Activated effector memory CD4-positive, alpha-beta T cell treated with anti-CD3 and anti-CD28 coated beads, Interleukin-2, amount 50 U/mL, for 16 hours (primary cell): ENCODE measurements at regions not wholly inside any gene's neighbourhood (a gene's known extent, or its start where the extent isn't known, plus 50 kb on each side); places are given as distances from the start of the nearest gene placed in this dataset.
"Not testable (repeated sequence)": the region's sequence is repeated elsewhere in the genome, so short reads cannot be mapped to it uniquely, and the experiment has no call there.

ENCODE experiments used
- DNase-seq: peaks from one replicate; pipeline ENCODE4 v3.0.0-alpha.2; 2020

DNA sequence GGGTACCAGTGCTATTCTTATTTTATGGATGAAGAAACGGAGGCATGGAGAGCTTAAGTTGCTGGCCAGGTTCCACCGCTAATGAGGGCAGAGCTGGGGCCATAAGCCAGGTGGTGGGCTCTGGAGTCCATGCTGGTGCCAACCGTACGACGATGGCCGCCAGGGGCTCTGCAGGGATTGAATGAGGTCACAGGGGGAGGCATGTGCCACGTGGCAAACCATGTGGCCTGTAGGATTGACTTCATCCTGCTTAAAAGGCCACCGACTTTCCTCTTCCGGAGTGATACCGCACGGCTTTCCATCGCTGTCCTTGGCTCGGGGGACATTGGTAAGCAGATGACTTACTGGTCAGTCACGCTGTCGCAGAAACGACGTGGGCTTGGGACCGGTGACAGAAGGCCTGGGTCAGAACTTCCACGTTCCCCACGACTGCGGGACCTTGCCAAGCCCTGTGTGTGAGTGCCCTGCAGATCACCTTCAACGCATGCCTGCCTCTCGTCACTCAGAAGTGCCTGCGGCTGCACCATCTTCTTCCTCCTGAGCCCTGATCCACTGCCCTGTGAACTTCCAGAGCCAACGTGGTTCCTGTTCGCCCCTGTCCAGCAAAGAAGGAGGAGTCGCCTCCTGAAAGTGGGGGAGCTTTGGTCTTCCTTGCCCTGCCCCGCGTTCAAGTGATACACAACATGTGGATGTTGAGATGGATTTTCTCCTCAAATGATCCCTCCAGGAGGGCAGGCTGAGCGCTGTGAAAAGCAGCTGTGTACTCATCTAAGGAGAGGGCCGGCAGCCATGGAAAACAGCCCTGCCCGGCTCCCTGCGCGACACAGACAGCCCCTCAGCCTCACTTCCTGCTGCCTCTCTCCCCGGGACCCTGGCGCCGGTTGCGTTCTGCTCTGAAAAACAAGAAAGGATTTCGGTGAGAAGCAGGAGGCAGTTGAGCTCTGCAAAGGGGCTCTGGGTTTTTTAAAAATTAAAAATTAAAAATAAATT, 176.7 kb downstream of the C16orf95 start:
- peak; percentile 49 for DNase-seq

DNA sequence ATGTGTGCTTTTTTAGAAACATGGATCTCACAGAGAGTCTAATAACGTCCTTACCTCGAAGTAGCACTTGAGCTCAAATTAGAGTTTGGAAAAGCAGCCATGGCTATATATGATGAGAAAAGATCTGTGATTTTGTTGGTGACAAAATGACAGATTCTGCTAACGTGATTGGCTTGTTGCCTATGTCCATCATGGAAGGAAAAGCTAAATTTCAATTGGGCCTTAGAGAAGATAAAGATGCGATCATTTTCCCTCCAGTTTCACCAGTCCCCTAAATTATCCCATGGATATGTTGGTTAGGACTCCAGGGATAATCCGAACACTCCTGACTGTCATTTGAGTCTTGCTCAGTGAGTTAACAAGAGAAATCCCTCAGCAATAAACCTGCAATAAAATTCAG, 175.8 kb downstream of the C16orf95 start:
- no peak for DNase-seq

DNA sequence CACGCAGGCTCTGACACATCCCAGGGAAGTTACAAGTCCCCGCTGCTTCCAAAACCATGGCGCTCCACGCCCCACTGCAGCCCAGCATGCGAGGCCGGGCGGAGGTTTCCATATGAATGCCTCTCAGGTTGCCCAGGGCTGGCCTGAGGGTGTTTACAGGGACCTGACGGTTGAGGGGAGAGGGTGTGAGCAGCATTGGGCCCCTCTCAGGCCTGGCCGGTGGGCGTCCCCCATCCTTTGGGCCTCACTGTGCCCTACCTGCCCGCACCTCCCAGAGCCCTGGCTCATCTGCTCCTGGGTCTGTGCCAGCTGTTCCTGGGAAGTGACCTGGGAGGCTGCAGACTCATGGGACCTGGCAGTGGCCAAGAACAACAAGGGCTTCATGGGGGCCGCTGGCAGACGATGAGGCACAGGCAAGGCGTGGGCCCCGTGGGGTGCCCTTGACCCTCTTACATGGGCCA, 173.5 kb downstream of the C16orf95 start:
- DNase-seq, result no peak

DNA sequence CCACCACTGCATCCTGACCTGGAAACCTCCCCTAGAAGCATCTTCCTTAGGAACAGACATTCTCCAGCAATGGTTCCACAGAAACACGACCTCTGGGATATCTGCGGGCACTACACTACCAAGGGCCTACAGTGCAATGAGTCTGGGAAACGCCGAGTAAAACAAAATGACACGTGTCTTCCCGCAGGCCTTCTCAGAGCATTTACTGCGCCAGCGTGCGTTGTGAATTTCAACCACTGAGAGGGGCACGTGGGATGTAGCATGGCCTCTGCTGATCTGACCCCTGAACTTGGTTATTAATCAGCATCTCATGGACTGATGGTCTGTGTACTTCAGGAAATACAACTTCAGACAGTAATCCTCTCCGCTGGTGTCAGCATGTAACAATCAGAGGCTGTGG, 173.0 kb downstream of the C16orf95 start:
- DNase-seq, result no peak

DNA sequence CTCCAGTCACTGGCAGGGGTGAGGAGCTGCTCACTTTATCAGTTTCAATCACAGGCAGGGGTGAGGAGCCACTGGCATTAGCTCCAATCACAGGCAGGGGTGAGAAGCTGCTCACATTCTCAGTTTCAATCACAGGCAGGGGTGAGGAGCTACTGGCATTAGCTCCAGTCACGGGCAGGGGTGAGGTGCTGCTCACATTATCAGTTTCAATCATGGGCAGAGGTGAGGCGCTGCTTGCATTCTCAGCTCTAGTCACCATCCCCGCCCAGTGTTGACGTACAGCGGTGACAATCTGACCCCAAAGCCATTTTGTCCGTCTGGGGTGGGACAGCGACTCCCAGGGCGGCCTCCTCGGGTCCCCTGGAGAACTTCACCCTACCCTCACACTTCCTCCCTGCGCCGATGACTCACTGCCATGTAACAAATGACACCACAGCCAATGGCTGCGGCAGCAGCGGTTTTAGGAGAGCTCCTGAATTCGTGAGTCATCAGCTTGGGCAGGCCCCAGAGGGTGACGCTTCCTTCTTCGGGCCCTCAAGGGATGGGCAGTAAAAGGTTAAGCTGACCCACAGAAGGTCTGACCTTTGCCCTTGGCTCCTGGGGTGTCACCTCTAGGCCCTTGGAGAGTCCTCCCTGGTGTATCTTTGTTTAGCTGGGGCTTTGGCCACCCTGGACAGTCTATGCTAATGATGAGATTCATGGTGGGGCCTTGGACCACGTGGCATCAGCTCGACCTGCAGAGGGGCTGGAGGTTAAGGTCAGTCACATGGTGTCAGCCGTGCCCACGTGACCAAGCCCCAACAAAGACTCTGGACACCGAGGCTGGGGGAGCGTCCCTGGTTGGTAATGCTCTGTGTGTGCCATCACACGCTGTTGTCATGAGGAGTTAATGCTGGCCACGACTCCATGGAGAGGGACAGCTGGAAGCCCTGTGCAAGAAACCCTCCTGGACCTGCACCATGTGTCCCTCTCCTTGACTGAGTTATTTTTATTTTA, 171.7 kb downstream of the C16orf95 start:
- no peak for DNase-seq

DNA sequence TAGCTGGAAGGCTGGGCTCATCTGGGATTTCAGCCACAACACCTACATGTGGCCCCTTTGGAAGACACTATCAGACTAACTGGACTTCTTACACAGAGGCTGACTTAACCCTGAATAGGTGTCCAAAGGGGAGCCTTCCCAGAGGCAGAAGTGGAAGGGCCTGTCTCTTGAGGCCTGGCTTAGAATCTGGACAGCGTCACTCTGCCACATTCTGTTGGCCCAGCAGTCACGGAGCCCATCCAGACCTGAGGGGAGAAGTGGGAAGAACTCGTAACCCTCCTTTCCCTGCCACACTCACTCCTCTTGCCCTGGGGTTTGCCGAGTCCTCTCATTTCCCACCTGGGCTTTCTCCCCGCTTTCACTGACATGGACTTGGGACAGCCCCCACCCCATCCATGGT, 170.5 kb downstream of the C16orf95 start:
- no peak for DNase-seq

DNA sequence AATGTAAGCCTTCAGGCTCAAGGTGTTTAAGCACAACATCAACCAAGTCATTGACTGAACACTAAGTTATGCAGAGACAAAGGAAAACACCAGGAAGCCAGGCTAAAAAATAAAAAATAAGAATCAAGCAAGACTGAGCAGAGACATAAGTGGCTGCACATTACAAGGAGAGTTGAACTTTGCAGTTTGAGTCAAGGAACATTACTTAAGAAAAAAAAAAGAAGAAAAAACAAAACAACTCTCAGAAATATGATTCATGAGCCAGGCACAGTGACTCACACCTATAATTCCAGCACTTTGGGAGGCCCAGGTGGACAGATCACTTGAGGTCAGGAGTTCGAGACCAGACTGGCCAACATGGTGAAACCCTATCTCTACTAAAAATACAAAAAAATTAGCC, 168.1 kb downstream of the C16orf95 start:
- DNase-seq, result no peak

DNA sequence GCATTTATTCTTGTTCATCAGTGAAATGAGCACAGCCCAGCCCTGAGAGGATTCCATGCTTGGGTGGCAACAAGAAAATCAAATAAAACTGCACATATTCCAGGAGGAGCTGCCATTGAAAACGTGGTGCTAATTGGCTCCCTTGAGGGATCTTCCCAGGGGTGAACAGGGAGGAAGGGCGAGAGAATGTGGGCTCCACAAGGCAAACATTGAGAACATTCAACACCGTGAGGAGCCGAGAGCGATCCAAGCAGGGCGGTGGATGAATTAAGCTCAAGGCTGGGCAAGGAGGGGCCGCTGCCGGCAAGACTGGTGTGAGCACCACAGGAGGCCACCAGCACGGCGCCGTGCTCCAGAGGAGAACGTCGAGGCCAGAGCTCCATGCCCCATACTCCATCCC, 166.9 kb downstream of the C16orf95 start:
- no peak for DNase-seq

DNA sequence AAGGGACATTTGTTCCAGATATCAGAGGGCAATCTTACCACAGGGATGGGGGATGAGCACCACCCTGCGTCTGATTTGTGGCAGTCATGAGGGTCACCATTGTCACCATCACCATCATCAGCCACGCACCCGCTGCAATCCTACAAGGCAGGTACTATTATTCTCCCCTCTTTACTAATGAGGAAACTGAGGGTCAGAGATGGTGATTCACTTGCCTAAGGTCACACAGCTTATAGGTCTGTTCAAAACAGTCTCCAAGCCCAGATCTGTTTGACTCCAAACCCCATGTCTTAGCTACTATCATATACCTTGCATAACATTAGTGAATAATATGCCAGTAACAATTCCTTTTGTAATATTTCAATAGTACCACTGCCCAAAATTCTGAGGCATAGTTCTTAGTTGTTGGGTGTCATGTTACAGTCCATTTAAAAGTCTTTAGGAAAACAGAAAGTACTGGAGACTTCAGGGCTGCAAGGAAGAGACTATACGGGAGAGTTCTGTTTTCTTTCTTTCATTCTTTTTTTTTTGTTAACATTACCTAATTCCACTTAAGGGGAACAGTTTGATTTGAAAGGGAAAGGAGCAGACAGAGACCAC, 166.4 kb downstream of the C16orf95 start:
- DNase-seq, result no peak

DNA sequence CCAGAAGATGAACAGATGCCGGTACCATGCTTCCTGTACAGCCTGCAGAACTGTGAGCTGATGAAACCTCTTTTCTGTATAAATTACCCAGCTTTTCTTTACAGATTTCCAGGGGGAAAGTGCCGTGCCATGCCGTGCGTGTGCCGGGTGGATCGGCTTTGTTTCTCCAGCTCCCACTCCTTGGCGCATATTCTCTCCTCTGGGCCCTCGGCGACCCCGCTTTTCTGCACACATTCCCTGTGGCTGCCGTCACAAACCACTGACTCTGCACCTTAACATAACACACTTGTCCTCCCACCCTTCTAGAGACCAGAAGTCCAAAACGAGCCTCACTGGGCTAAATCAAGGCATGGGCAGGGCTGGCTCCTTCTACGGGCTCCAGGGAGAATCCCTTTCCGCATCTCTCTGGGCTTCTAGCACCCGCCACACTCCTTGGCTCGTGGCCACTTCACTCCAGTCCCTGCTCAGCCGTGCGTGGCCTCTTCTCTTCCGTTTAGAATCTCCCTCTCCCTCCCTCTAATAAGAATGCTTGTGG, 164.9 kb downstream of the C16orf95 start:
- no peak for DNase-seq

DNA sequence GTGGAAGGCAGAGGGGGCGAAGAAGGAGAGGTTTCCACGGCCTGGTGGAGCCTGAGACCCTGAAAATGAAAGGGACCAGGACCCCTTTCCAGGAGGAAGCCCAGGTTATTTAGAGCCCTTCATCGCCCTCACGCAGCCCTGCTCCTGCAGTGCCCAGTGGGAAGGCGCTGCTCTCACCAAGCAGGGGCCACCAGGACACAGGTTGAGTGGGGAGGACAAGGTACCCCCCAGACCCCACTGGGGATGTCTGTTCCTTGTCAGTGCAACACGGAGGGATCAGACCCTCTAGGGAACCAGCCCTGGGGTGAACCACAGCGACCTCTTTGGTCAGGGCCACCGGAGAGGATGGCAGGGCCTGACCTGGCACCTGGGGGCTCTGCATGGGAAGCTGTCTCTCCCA, 163.9 kb downstream of the C16orf95 start:
- DNase-seq, result no peak

DNA sequence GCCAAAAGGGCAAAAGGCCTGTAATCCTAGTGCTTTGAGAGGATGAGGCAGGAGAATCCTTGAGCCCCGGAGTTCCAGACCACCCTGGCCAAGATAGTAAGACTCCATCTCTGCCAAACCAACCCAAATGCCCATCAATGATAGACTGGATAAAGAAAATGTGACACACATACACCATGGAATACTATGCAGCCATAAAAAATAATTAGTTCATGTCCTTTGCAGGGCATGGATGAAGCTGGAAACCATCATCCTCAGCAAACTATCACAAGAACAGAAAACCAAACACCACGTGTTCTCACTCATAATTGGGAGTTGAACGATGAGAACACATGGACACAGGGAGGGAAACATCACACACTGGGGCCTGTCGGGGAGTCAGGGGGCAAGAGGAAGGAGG, 161.9 kb downstream of the C16orf95 start:
- not testable (repeated sequence) for DNase-seq

DNA sequence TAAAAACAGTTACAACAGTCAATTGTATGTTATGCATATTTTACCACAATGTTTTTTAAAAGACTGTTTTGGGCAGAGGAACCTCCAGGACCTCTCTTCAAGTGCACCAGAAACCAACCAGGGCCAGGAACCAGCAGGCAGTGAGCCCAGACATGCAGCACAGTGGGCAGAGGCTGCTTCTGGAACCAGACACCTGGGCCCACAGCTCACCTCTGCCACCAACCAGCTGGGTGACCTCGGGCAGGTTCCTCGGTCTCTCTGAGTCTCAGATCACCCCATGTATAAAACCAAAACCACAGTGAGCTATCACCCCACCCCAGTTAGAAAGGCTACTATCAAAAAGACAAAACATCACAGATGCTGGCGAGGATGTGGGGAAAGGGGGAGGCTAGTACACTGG, 161.0 kb downstream of the C16orf95 start:
- DNase-seq, result no peak

DNA sequence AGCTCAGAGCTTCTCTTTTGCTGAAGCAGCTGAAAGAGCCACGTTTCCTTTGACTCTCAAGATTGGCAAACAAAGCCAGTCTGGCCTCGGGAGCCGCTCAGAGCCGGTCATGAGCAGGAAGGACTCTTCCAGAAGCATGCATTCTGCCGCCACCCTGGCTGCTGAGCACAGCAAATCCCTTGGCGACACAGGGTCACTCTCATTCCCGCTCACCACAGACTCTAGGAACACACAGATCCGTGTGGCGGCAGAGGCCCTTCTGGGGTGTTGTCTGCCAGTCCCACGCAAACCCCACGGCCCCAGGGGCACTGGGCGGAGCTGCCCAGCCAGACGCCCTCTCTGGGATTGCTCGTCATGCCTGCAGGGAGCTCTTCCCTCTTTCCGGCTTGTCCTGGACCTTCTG, 157.0 kb downstream of the C16orf95 start:
- no peak for DNase-seq

DNA sequence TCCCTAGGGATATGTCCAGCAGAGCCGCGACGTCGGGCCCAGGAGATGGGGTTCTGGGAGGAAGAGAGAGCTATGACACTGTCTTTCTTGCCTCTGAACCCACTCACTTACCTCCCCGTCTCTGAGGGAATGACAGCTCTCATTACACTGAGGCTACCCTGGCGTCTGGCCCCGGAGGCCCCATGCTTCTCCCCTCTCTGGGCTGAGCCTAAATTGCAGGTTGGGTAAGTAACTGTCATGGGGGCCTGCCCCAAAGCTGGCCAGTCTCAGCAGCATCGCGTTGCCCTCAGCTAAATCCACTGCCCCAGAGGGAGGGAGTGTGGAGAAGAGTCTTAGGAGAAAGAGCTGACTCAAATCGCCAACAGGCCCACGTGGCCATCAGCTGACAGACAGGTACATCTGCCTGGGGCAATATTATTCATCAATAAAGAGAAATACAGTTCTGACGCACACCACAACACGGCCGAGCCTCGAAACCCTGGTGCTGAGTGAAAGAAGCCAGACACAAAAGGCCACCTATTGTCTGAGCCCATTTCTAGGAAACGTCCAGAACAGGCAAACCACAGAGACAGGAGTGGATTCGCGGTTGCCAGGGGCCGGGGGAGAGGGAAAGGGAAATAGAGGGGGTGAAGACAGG, 156.4 kb downstream of the C16orf95 start:
- no peak for DNase-seq

DNA sequence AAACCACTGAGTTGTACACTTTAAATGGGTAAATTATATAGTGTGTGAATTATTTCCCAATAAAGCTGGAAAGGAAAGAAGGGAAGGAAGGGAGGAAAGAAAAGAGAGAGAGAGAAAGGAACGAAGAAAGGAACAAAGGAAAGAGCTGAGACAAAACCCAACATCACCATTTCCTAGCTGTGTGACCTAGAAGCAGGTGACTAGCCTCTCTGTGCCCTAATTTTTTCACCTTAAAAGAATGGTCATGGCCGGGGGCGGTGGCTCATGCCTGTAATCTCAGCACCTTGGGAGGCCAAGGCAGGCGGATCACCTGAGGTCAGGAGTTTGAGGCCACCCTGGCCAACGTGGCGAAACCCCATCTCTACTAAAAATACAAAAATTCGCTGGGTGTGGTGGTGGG, 155.8 kb downstream of the C16orf95 start:
- not testable (repeated sequence) for DNase-seq

DNA sequence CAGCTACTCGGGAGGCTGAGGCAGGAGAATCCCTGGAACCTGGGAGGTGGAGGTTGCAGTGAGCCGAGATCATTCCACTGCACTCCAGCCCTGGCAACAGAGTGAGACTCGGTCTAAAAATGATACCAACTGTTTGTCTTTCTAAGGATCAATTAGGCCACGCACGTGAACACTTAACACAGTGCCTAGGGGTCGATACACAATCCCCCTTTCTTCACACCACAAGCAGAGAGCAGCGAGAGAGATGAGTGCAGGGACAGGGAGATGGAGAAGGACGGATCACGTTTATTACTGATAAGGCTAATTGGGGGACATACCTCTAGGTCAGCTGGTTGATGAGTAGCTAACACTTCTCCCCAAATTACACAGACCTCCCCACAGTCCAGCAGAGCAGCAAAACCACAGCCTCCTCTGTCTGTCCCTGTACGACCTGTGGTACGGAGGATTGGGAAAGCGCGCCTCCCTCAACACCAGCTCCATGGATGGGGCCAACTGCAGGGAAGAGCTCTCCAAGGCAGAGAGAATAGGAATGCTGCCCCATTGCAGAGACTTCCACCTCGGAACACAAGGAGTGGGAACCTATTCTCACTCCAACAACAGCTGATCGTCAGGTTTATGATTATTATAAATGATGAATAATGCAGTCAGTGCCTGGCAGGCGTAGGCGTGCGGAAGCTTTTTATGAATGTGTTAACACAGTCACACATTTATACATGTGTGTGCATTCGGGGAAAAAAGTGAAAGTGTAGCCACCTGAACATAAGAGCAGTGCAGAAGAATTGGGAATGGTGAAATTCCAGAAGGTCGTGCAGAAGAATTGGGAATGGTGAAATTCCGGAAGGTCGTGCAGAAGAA, 155.1 kb downstream of the C16orf95 start:
- no peak for DNase-seq

DNA sequence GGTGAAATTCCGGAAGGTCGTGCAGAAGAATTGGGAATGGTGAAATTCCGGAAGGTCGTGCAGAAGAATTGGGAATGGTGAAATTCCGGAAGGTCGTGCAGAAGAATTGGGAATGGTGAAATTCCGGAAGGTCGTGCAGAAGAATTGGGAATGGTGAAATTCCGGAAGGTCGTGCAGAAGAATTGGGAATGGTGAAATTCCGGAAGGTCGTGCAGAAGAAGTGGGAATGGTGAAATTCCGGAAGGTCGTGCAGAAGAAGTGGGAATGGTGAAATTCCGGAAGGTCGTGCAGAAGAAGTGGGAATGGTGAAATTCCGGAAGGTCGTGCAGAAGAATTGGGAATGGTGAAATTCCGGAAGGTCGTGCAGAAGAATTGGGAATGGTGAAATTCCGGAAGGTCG, 154.4 kb downstream of the C16orf95 start:
- DNase-seq, result not testable (repeated sequence)

DNA sequence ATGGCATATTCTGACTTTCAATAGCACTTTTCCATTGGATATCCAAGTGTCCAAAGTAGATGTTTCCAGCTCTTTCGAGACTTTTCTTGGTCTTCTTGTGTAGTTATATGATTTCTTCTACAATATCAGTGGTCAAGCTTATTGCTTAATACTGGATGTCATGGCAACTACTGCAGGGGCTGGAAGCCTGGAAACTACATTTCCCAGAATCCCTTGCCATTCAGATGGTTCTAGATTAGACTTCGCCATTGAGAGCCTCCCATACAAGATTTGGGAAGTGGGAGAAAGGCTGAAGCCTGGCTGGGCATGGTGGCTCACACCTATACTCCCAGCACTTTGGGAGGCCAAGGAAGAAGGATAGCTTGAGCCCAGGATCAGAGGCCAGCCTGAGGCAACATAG, 153.6 kb downstream of the C16orf95 start:
- DNase-seq, result no peak

DNA sequence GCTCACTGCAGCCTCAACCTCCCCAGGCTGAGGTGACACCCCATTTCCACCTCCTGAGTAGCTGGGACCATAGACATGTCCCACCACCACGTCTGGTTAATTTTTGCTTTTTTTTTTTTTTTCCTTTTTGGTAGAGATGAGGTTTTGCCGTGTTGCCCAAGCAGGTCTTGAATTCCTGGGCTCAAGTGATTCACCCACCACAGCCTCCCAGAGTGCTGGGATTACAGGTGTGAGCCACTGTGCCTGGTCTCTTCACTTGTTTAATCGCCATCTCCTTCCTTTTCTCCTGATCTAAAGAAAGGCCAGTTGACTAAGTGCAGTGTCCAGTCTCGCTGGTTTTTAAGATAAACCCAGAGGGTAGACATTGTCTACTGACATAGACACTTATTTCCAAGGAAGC, 152.0 kb downstream of the C16orf95 start:
- DNase-seq, result no peak

DNA sequence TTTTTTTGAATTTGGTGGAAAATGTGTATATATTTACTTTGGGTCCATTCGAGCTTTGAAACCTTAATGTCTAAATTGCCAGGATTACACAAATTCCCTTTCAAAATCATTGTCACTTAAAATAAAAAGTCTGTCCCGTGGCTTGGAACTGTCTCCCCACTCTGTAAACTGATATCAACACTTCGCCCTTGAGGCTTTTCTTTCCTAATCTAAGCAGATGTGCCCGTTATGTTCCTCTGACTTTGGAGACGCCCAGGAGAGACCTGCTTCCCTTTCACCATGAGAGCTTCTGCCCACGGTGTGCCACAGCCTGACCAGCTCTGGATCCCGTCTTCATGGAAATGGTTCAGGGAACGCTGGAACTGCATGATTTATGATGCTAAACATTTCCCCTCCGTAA, 151.3 kb downstream of the C16orf95 start:
- DNase-seq, result no peak
